Calu3 (cell line): ENCODE measurements at regions not wholly inside any gene's neighbourhood (a gene's known extent, or its start where the extent isn't known, plus 50 kb on each side); places are given as distances from the start of the nearest gene placed in this dataset.

Experiments used
- BruUV-seq: library from RNA; stranded (reverse); fragments of 400-500 nt; replicated peaks from 2 replicates; lab custom pipeline; 2021; lab: Mats Ljungman, UMichigan
- CTCF ChIA-PET: fragments of 300-600 bp; sonication (Branson Sonifier 250); formaldehyde crosslinking; loops from one replicate; lab custom pipeline; 2022; ENCODE audit warnings: antibody characterized with exemption; lab: Charles Lee
- DNase-seq: peaks from one replicate; pipeline ENCODE4 v3.0.0; 2022
- H3K27ac Mint-ChIP-seq: one replicate; pipeline ENCODE4 v1.8.0; 2022; ENCODE audit warnings: mixed read lengths; ENCODE audit not compliant: unreplicated experiment
- H3K27me3 Mint-ChIP-seq: one replicate; pipeline ENCODE4 v1.8.0; 2022; ENCODE audit warnings: mixed read lengths; ENCODE audit not compliant: unreplicated experiment
- H3K36me3 Mint-ChIP-seq: one replicate; pipeline ENCODE4 v1.8.0; 2022; ENCODE audit warnings: mild to moderate bottlenecking, moderate library complexity, mixed read lengths; ENCODE audit not compliant: insufficient read depth, unreplicated experiment
- H3K4me1 Mint-ChIP-seq: one replicate; pipeline ENCODE4 v1.8.0; 2022; ENCODE audit warnings: mild to moderate bottlenecking, low read depth, mixed read lengths; ENCODE audit not compliant: unreplicated experiment
- H3K4me3 Mint-ChIP-seq: one replicate; pipeline ENCODE4 v1.8.0; 2022; ENCODE audit warnings: mild to moderate bottlenecking, low read depth, moderate library complexity, mixed read lengths; ENCODE audit not compliant: unreplicated experiment
- H3K9me3 Mint-ChIP-seq: one replicate; pipeline ENCODE4 v1.8.0; 2022; ENCODE audit warnings: low read depth, mixed read lengths; ENCODE audit not compliant: unreplicated experiment
- intact Hi-C: fragments of 100-400 bp; cut with micrococcal nuclease; formaldehyde crosslinking; loops from one replicate; pipeline ENCODE4 v1.10.0; 2022; ENCODE audit not compliant: unreplicated experiment
- TF ChIP-seq, protein P1 (sequence below): fragments of 200-600 bp; IDR thresholded peaks from one replicate; pipeline ENCODE4 v1.8.0; 2022; ENCODE audit warnings: antibody characterized with exemption; ENCODE audit not compliant: unreplicated experiment

DNA sequence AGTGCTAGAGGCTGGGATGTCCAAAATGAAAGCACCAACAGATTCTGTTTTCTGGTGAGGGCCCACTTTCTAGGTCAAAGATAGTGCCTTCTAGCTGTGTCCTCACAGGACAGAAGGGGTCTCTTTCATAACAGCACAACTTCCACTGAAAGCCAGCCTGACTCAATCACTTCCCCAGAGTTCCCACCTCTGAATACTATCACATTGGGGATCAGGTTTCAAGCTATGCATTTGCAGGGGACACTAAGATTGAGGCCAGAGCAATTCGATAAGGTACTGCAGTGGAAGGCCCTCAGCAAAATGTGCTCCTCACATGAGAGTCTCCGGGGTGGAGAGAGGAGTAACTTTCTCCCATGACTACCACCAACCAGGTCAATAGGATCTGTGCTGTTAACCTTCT is 1501.5 kb downstream of the EFNB2 start:
- TF ChIP-seq, protein P1, sequence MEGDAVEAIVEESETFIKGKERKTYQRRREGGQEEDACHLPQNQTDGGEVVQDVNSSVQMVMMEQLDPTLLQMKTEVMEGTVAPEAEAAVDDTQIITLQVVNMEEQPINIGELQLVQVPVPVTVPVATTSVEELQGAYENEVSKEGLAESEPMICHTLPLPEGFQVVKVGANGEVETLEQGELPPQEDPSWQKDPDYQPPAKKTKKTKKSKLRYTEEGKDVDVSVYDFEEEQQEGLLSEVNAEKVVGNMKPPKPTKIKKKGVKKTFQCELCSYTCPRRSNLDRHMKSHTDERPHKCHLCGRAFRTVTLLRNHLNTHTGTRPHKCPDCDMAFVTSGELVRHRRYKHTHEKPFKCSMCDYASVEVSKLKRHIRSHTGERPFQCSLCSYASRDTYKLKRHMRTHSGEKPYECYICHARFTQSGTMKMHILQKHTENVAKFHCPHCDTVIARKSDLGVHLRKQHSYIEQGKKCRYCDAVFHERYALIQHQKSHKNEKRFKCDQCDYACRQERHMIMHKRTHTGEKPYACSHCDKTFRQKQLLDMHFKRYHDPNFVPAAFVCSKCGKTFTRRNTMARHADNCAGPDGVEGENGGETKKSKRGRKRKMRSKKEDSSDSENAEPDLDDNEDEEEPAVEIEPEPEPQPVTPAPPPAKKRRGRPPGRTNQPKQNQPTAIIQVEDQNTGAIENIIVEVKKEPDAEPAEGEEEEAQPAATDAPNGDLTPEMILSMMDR, result no peak
- Mint-ChIP-seq H3K9me3 (no peaks in the 10 kb centered on the region), H3K27me3 (no peaks in the 10 kb centered on the region), H3K36me3 (no peaks in the 10 kb centered on the region), H3K27ac (no peak overlapping the region), H3K4me3 (no peak overlapping the region), H3K4me1 (no peaks in the 10 kb centered on the region)
- DNase-seq, result no peak
- intact Hi-C loops, result no loop called here
- BruUV-seq, result no TSS peak
- CTCF ChIA-PET, result no interaction called here

DNA sequence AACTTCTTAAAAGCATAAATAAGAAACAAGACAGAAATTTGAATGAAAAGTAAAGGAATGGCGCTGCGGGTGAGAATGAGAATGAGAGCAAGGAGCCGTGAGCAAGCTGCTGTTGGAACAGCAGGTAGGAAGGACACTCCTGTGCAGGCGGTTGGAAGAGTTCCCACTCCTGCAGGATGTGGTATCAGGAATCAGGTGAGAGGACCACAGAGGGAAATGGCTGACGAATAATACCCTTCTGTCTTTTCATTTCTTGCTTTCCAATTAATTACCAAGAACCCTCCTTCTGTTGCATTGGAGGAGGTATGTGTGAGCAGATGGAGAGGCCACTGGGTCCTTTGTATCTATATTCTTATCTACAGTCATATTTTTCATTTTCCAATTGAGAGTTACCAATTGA is 1504.2 kb downstream of the EFNB2 start:
- Mint-ChIP-seq H3K9me3 (no peaks in the 10 kb centered on the region), H3K27ac (no peak overlapping the region), H3K4me3 (no peak overlapping the region), H3K4me1 (no peaks in the 10 kb centered on the region), H3K27me3 (no peaks in the 10 kb centered on the region), H3K36me3 (no peaks in the 10 kb centered on the region)
- BruUV-seq, result no TSS peak
- DNase-seq, result no peak
- CTCF ChIA-PET, result no interaction called here
- TF ChIP-seq, protein P1, result no peak
- intact Hi-C loops, result no loop called here

DNA sequence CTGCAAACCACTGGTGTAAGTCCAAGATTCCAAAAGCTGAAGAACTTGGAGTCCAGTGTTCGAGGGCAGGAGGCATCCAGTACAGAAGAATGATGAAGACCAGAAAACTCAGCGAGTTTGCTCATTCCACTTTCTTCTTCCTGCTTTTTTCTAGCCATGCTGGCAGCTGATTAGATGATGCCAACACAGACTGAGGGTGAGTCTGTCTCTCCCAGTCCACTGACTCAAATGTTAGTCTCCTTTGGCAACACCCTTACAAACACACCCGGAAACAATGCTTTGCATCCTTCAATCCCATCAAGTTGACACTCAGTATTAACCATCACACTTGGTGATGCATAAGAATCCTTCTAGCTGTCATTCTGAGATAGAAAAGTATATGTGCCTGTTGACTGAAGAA is 1504.6 kb downstream of the EFNB2 start:
- H3K27me3 Mint-ChIP-seq, result no peaks in the 10 kb centered on the region

DNA sequence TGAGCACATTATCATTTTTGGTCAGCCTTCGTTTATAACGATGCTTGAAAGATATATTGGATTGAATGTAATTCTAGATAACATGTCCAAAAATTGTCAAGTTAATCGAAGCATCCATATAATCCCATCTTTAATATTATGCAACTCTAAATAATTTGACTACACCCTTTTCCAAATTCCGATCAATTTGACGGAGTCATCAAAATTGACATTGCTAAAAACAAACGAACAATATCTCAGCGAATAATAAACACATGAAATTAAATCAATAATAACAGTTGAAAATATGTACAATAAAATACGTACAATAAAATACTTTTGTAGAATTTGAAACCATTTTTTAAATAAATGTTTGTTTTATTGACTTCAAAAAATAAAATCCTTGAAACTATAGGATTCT is 1516.4 kb downstream of the EFNB2 start:
- H3K36me3 Mint-ChIP-seq, result no peaks in the 10 kb centered on the region
- H3K27me3 Mint-ChIP-seq, result no peaks in the 10 kb centered on the region
- H3K9me3 Mint-ChIP-seq, result no peaks in the 10 kb centered on the region
- no TSS peak for BruUV-seq
- H3K27ac Mint-ChIP-seq, result no peak overlapping the region
- H3K4me1 Mint-ChIP-seq, result no peaks in the 10 kb centered on the region
- no peak overlapping the region for H3K4me3 Mint-ChIP-seq
- TF ChIP-seq, protein P1, result no peak
- CTCF ChIA-PET, result no interaction called here
- intact Hi-C loops, result no loop called here
- DNase-seq, result no peak

More for the DNA sequence above, 1504.6 kb downstream of the EFNB2 start:
- DNase-seq, result no peak
- Mint-ChIP-seq H3K36me3 (no peaks in the 10 kb centered on the region), H3K9me3 (no peaks in the 10 kb centered on the region), H3K4me1 (no peaks in the 10 kb centered on the region), H3K27ac (no peak overlapping the region), H3K4me3 (no peak overlapping the region)
- CTCF ChIA-PET, result no interaction called here
- no TSS peak for BruUV-seq
- TF ChIP-seq, protein P1, result no peak
- intact Hi-C loops, result no loop called here

DNA sequence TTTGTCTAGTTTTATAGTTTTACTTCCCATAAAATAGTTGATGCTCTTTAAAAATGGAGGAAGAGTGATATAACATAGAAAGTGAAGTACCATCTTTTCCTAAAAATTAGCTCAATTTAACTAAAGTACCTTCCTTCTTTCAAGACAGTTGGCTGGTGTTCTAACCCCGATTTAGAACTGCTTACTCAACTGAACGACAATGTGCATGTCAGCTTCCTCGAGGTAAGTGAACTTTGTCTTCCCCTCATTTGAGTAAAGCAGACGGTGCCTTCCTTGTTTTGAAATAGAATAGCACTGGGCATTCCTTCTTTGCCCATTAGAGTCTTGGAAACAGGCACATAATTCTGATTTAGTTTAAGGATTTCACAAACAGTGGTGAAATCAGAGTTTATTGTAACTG is 1519.2 kb downstream of the EFNB2 start:
- no peaks in the 10 kb centered on the region for H3K36me3 Mint-ChIP-seq
- H3K4me3 Mint-ChIP-seq, result no peak overlapping the region
- intact Hi-C loops, result no loop called here
- TF ChIP-seq, protein P1, result no peak
- no peak overlapping the region for H3K27ac Mint-ChIP-seq
- CTCF ChIA-PET, result no interaction called here
- no peaks in the 10 kb centered on the region for H3K27me3 Mint-ChIP-seq
- no TSS peak for BruUV-seq
- no peaks in the 10 kb centered on the region for H3K9me3 Mint-ChIP-seq
- no peaks in the 10 kb centered on the region for H3K4me1 Mint-ChIP-seq
- DNase-seq, result no peak
